ENCODE measurements at regions not wholly inside any gene's neighbourhood (a gene's known extent, or its start where the extent isn't known, plus 50 kb on each side); places are given as distances from the start of the nearest gene placed in this dataset.
"Not testable (repeated sequence)": the region's sequence is repeated elsewhere in the genome, so short reads cannot be mapped to it uniquely, and the experiment has no call there.

DNA sequence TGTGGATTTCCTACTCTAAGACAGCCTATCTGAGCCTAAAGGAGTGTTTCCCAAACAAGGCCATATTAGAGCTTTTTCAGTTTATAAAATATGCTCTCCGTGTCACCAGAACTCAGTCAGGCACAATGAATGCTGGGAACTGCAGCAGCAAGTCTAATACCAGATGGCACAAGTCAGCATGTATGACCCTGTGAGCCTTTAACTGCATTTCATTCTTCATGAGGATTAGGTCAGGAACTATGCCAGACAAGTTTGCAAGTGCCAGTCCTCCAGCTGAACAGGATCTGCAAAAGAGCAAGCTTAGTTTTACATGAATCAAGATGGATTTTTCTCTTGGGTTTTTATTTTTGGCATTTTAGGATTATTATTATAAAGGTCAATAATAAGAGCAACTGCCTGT, 66.7 kb upstream of the SAMD5 start:
- peak; percentile 11 for DNase-seq

DNA sequence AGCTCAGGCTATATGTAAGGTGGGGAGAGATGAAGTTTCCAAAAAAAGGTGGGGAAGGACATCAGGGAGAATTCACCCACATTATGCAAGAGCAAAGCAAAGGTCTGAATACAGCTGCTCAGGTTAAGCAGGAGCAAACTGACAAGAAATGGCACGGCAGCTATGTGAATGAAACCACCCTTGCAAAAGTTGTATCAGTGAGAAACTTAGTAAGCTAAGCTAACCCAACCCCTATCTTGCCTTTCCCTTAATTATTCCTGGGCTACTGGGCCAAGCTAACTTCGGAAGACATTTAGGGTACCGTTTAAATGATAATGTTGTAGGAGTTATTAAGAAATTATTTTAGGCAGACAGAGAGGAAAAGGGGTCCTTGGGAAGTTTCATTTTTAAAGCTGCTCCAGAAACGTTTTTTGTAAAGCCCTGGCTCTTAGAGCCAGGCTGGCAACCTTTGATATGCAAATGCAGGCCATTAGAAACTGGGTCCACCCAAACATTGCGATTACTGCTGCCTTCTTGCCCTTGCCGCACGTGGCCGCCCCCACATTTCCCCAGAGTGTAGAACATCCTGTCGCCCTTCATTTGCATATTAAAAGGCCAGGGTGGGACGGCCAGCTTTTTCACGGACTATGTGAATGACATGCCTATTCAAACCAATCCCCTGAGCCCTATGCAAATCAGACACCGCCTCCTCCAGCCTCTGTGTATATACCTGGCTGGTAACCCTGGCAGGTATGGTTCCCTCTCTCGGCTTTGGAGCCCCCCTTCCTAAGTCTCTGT, 60.5 kb upstream of the SAMD5 start:
- no peak for DNase-seq

- no peak for DNase-seq
Measured at GRCh38 chr6:147448775-147449174, 59.7 kb upstream of the SAMD5 start.

DNA sequence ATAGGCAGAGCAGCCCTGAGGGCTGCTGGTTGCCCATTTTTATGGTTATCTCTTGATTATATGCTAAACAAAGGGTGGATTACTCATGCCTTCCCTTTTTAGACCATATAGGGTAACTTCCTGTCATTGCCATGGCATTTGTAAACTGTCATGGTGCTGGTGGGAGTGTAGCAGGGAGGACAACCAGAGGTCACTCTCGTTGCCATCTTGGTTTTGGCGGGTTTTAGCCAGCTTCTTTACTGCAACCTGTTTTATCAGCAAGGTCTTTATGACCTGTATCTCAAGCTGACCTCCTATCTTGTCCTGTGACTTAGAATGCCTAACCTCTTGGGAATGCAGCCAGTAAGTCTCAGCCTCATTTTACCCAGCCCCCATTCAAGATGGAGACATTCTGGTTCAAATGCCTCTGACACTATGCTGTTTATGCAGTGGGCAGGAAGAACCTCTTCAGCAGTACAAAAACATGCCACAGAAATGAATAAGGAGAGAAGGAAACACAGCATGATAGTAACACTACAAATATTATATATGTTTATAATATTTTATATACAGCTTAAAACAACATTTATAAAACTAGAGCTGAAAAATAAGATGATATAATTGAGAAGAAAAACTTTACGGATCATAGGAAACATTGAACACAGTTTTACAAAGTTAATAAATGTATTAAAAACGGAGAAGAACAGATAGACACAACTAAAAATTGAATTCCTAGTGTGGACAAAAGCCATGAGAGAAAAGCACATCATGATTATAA, 58.9 kb upstream of the SAMD5 start:
- no peak for DNase-seq

DNA sequence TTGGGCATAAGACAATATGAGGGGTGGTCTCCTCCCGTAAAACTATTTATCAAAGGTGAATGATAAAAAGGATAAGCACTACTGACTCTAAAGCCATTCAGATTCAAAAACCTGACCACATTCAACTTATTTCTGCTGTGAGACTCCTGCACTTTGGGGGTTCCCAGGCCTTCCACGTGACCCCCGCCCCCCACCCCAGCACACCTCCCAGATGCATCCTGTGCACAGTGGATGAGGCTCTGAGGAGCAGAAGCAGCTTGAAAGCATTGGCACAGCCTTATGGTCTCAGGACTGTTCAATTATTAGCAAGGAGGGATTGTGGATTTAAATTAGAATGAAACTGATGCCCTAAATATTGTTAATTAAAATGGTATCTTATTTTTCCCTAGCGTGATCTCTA, 55.1 kb upstream of the SAMD5 start:
- DNase-seq = no peak

DNA sequence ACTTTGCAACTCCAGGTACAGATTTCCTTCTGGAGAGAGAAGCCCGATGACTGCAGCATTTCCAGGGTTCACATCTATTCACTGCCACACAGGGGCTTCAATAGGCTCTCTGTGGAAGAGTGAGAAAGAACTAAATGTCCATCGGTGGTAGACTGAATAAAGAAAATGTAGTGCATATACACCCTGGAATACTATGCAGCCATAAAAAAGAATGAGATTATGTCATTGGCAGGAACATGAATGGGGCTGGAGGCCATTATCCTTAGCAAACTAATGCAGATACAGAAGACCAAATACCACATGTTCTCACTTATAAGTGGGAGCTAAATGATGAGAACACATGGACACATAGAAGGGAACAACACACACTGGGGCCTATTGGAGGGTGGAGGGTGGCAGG, 53.6 kb upstream of the SAMD5 start:
- DNase-seq = not testable (repeated sequence)

Data from muscle of arm (tissue), 1 donor.